ENCODE measurements at regions not wholly inside any gene's neighbourhood (a gene's known extent, or its start where the extent isn't known, plus 50 kb on each side); places are given as distances from the start of the nearest gene placed in this dataset.
"Not testable (repeated sequence)": the region's sequence is repeated elsewhere in the genome, so short reads cannot be mapped to it uniquely, and the experiment has no call there.

- no peak for DNase-seq
These were observed 110.0 kb upstream of the PLSCR5 start for GRCh38 chr3:146715170-146715569.

GRCh38 chr3:146712806-146713205, 107.7 kb upstream of the PLSCR5 start:
- no peak for DNase-seq

GRCh38 chr3:146709969-146710368, 104.8 kb upstream of the PLSCR5 start:
- no peak for DNase-seq

- no peak for DNase-seq
These were observed 100.1 kb upstream of the PLSCR5 start for GRCh38 chr3:146705225-146705624.

GRCh38 chr3:146702237-146702636, 97.1 kb upstream of the PLSCR5 start:
- DNase-seq: no peak

GRCh38 chr3:146701246-146701645, 96.1 kb upstream of the PLSCR5 start:
- no peak for DNase-seq

GRCh38 chr3:146700025-146700424, 94.9 kb upstream of the PLSCR5 start:
- DNase-seq: not testable (repeated sequence)

- no peak for DNase-seq
These were observed 87.1 kb upstream of the PLSCR5 start for GRCh38 chr3:146692254-146692653.

- no peak for DNase-seq
These were observed 80.1 kb upstream of the PLSCR5 start for GRCh38 chr3:146685050-146685814.

- DNase-seq: peak; percentile 37
These were observed 77.0 kb upstream of the PLSCR5 start for GRCh38 chr3:146682171-146682570.

GRCh38 chr3:146680617-146681016, 75.5 kb upstream of the PLSCR5 start:
- DNase-seq: no peak

GRCh38 chr3:146679995-146680394, 74.8 kb upstream of the PLSCR5 start:
- DNase-seq: no peak

- DNase-seq: no peak
These were observed 74.0 kb upstream of the PLSCR5 start for GRCh38 chr3:146679191-146679590.

- no peak for DNase-seq
These were observed 67.8 kb upstream of the PLSCR5 start for GRCh38 chr3:146672941-146673340.

GRCh38 chr3:146664403-146664802, 59.3 kb upstream of the PLSCR5 start:
- no peak for DNase-seq

GRCh38 chr3:146658841-146659240, 53.7 kb upstream of the PLSCR5 start:
- DNase-seq: no peak

- no peak for DNase-seq
These were observed 50.3 kb upstream of the PLSCR5 start for GRCh38 chr3:146655333-146655996.

Measured in NCI-H1092 (cell line).